SK-N-MC (cell line): ENCODE measurements at regions not wholly inside any gene's neighbourhood (a gene's known extent, or its start where the extent isn't known, plus 50 kb on each side); places are given as distances from the start of the nearest gene placed in this dataset.

ENCODE experiments used
- EZH2 ChIP-seq: fragments of 200-600 bp; sonication (generic); IDR thresholded peaks from one replicate; pipeline ENCODE4 v1.6.1; 2017; ENCODE audit warnings: antibody characterized with exemption
- FOXP2 ChIP-seq: optimal IDR thresholded peaks from 2 replicates; pipeline ENCODE3; 2011; ENCODE audit warnings: mild to moderate bottlenecking, moderate library complexity; ENCODE audit not compliant: insufficient read depth; ENCODE audit errors: extremely low read length, control extremely low read depth
- POLR2AphosphoS5 ChIP-seq: IDR thresholded peaks from 2 replicates; pipeline ENCODE4 v1.6.1; 2012; ENCODE audit warnings: mild to moderate bottlenecking, low read depth, low read length, borderline replicate concordance

DNA sequence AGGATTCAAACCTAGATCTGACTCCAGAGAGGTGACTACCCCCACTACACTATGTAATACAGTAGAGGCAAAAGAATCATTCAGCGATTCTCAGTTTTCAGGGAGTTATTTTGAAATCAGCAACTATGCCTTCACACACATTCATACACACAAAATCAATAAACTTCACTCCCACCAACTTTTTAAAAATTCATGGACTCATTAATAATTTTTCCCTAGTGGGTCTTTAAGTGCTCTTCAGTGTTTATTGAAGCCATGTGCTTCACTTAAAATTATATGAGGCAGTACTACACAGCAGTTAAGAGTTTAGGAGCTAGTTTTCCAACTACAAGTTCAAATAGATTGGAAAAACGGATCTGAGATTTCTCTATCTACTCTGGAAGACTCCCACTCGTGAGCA is 452.7 kb upstream of the ADGRB3 start:
- TF ChIP-seq EZH2 (no peak), POLR2AphosphoS5 (no peak; the same call in 1 of the 2 replicates), FOXP2 (no peak)
